Inferior parietal cortex (tissue), 1 donor: ENCODE measurements at regions not wholly inside any gene's neighbourhood (a gene's known extent, or its start where the extent isn't known, plus 50 kb on each side); places are given as distances from the start of the nearest gene placed in this dataset.

Source experiments
- DNase-seq: peaks from one replicate; pipeline ENCODE4 v3.0.0-alpha.2; 2016; ENCODE audit errors: extremely low spot score

- DNase-seq = no peak
Measured at GRCh38 chr1:29845910-29846309, 609.6 kb downstream of the PTPRU start.

- DNase-seq = no peak
Measured at GRCh38 chr1:29842130-29842529, 605.8 kb downstream of the PTPRU start.

- no peak for DNase-seq
Measured at GRCh38 chr1:29839726-29840125, 603.4 kb downstream of the PTPRU start.

GRCh38 chr1:29838738-29839320 lies 602.5 kb downstream of the PTPRU start:
- DNase-seq = no peak

- DNase-seq = no peak
Measured at GRCh38 chr1:29836651-29837646, 600.6 kb downstream of the PTPRU start.

GRCh38 chr1:29835874-29836273 lies 599.6 kb downstream of the PTPRU start:
- no peak for DNase-seq

- no peak for DNase-seq
Measured at GRCh38 chr1:29835406-29835805, 599.1 kb downstream of the PTPRU start.

GRCh38 chr1:29833581-29833980 lies 597.3 kb downstream of the PTPRU start:
- no peak for DNase-seq

- DNase-seq = no peak
Measured at GRCh38 chr1:29832936-29833335, 596.6 kb downstream of the PTPRU start.

GRCh38 chr1:29832471-29832870 lies 596.1 kb downstream of the PTPRU start:
- DNase-seq = no peak

- no peak for DNase-seq
Measured at GRCh38 chr1:29831500-29832117, 595.3 kb downstream of the PTPRU start.

GRCh38 chr1:29830916-29831315 lies 594.6 kb downstream of the PTPRU start:
- no peak for DNase-seq

- DNase-seq = no peak
Measured at GRCh38 chr1:29830383-29830782, 594.1 kb downstream of the PTPRU start.

- DNase-seq = no peak
Measured at GRCh38 chr1:29829448-29830344, 593.4 kb downstream of the PTPRU start.

GRCh38 chr1:29828526-29829447 lies 592.5 kb downstream of the PTPRU start:
- DNase-seq = no peak

- DNase-seq = no peak
Measured at GRCh38 chr1:29827801-29828525, 591.6 kb downstream of the PTPRU start.

GRCh38 chr1:29827237-29827750 lies 591.0 kb downstream of the PTPRU start:
- no peak for DNase-seq

- DNase-seq = no peak
Measured at GRCh38 chr1:29826646-29827045, 590.3 kb downstream of the PTPRU start.

- no peak for DNase-seq
Measured at GRCh38 chr1:29825941-29826415, 589.7 kb downstream of the PTPRU start.
